Esophagus muscularis mucosa (tissue), 4 donors: ENCODE measurements at regions not wholly inside any gene's neighbourhood (a gene's known extent, or its start where the extent isn't known, plus 50 kb on each side); places are given as distances from the start of the nearest gene placed in this dataset.

Source experiments
- CTCF ChIP-seq, 3 experiments: fragments of 200-600 bp in 2 of 3; fragments of 450-650 bp in 1 of 3; sonication (generic) in 2 of 3; IDR thresholded peaks; one replicate each; pipeline ENCODE4 v1.5.1; 2017 to 2019; ENCODE audit warnings: antibody characterized with exemption in 3 of 3, mild to moderate bottlenecking in 2 of 3, moderate library complexity in 1 of 3
- EP300 ChIP-seq: sonication (generic); formaldehyde crosslinking; IDR thresholded peaks from one replicate; pipeline ENCODE4 v1.6.1; 2017; ENCODE audit warnings: antibody characterized with exemption
- POLR2AphosphoS5 ChIP-seq, 2 donors: sonication (generic); formaldehyde crosslinking; IDR thresholded peaks; one replicate each; pipeline ENCODE4 v1.6.1; 2017; ENCODE audit warnings: antibody characterized with exemption in 2 of 2

- TF ChIP-seq CTCF (IDR thresholded peaks at IDR 0.05) (no peak), EP300 (no peak), POLR2AphosphoS5 (IDR thresholded peaks at IDR 0.05) (no peak)
These were observed 213.6 kb upstream of the ADARB2 start for GRCh38 chr10:1950803-1951495.
